ENCODE measurements at regions not wholly inside any gene's neighbourhood (a gene's known extent, or its start where the extent isn't known, plus 50 kb on each side); places are given as distances from the start of the nearest gene placed in this dataset.

DNA sequence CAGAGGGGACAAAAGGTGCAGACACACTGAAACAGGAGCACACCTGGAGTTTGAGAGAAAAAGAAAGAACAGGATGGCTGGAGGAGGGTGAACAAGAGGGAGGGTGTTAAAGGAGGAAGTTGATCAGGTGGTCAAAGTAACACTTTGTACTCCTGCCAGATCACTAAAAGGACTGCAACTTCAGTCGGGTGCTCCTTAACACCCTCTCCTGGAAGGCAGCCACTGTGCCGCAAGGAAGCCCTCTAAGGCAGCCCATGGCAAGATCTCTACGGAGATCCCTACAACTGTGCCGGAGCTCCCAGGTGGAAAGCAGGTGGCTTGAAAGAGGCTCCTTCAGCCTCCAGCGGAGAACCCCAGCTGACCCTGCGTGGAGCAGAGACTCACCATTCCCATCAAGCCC is 124.4 kb upstream of the MSX2 start:
- TF ChIP-seq POLR2AphosphoS5 (IDR thresholded peaks at IDR 0.05): no peak
- TF ChIP-seq, protein P1, sequence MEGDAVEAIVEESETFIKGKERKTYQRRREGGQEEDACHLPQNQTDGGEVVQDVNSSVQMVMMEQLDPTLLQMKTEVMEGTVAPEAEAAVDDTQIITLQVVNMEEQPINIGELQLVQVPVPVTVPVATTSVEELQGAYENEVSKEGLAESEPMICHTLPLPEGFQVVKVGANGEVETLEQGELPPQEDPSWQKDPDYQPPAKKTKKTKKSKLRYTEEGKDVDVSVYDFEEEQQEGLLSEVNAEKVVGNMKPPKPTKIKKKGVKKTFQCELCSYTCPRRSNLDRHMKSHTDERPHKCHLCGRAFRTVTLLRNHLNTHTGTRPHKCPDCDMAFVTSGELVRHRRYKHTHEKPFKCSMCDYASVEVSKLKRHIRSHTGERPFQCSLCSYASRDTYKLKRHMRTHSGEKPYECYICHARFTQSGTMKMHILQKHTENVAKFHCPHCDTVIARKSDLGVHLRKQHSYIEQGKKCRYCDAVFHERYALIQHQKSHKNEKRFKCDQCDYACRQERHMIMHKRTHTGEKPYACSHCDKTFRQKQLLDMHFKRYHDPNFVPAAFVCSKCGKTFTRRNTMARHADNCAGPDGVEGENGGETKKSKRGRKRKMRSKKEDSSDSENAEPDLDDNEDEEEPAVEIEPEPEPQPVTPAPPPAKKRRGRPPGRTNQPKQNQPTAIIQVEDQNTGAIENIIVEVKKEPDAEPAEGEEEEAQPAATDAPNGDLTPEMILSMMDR (IDR thresholded peaks at IDR 0.05): no peak

Measured in gastroesophageal sphincter (tissue), 3 donors.